HEK293 (cell line): ENCODE measurements at regions not wholly inside any gene's neighbourhood (a gene's known extent, or its start where the extent isn't known, plus 50 kb on each side); places are given as distances from the start of the nearest gene placed in this dataset.
A peak's percentile ranks its signal among the peaks of the same experiment; 100 is the strongest.

Experiments used
- CTCF ChIA-PET: fragments of 350-600 bp; formaldehyde crosslinking; extraction: SDS; loops from one replicate; lab custom pipeline; 2021; ENCODE audit warnings: antibody characterized with exemption; lab: Yijun Ruan, JAX
- POLR2A ChIA-PET: fragments of 300-600 bp; formaldehyde crosslinking; extraction: SDS; loops from one replicate; lab custom pipeline; 2020; ENCODE audit warnings: antibody characterized with exemption, inconsistent platforms; lab: Yijun Ruan, JAX
- H3K27ac ChIP-seq: fragments of 200-500 bp; sonication (Bioruptor generic); 2 replicates; pipeline ENCODE4 v1.5.1; 2014; ENCODE audit warnings: low read depth, low read length, control low read depth, inconsistent platforms; ENCODE audit errors: extremely low read depth
- H3K36me3 ChIP-seq, 2 experiments: fragments of 200-500 bp in 1 of 2; sonication (Bioruptor generic) in 1 of 2; 1 replicate in 1 of 2; 2 replicates in 1 of 2; pipeline ENCODE4 v1.5.1; 2014 to 2017; ENCODE audit warnings: inconsistent platforms in 2 of 2, low read length in 2 of 2; ENCODE audit not compliant: control insufficient read depth in 2 of 2, insufficient read depth in 1 of 2
- H3K4me1 ChIP-seq: fragments of 200-500 bp; sonication (Bioruptor generic); 2 replicates; pipeline ENCODE4 v1.5.1; 2014; ENCODE audit warnings: mild to moderate bottlenecking, low read length, inconsistent platforms; ENCODE audit not compliant: control insufficient read depth, insufficient read depth
- H3K4me3 ChIP-seq: 2 replicates; pipeline ENCODE4 v1.5.1; 2011; ENCODE audit warnings: low read depth, mild to moderate bottlenecking, control low read depth, low read length, moderate library complexity
- H3K9me3 ChIP-seq: fragments of 200-500 bp; sonication (Bioruptor generic); 2 replicates; pipeline ENCODE4 v1.5.1; 2014; ENCODE audit warnings: low read depth, low read length, inconsistent platforms; ENCODE audit not compliant: control insufficient read depth, insufficient read depth
- BCL11A ChIP-seq: fragments of 450-650 bp; formaldehyde crosslinking; IDR thresholded peaks from 2 replicates; pipeline ENCODE4 v1.5.1; 2016; ENCODE audit warnings: low read depth, missing biosample characterization, missing genetic modification characterization
- FEZF1 ChIP-seq: fragments of 450-650 bp; formaldehyde crosslinking; IDR thresholded peaks from 2 replicates; pipeline ENCODE4 v1.5.1; 2016; ENCODE audit warnings: missing biosample characterization, missing genetic modification characterization
- KLF10 ChIP-seq: fragments of 450-650 bp; IDR thresholded peaks from 2 replicates; pipeline ENCODE4 v1.5.1; 2018; ENCODE audit warnings: missing biosample characterization, mild to moderate bottlenecking, missing genetic modification characterization
- MYNN ChIP-seq: fragments of 450-650 bp; formaldehyde crosslinking; IDR thresholded peaks from 2 replicates; pipeline ENCODE4 v1.5.1; 2016; ENCODE audit warnings: missing biosample characterization, missing genetic modification characterization, borderline replicate concordance
- OVOL3 ChIP-seq: fragments of 450-650 bp; formaldehyde crosslinking; IDR thresholded peaks from 2 replicates; pipeline ENCODE4 v1.5.1; 2016; ENCODE audit warnings: missing biosample characterization, missing genetic modification characterization
- SETDB1 ChIP-seq: IDR thresholded peaks from one replicate; pipeline ENCODE4 v1.6.1; 2017; ENCODE audit warnings: mild to moderate bottlenecking, low read length, moderate library complexity, mixed read lengths; ENCODE audit not compliant: insufficient read length
- TRIM28 ChIP-seq: IDR thresholded peaks from 2 replicates; pipeline ENCODE4 v1.6.1; 2011; ENCODE audit warnings: low read length, control low read depth, borderline replicate concordance
- YY1 ChIP-seq: fragments of 450-650 bp; formaldehyde crosslinking; IDR thresholded peaks from 2 replicates; pipeline ENCODE4 v1.5.1; 2018; ENCODE audit warnings: missing biosample characterization, missing genetic modification characterization
- ZFHX2 ChIP-seq: fragments of 450-650 bp; formaldehyde crosslinking; conservative IDR thresholded peaks from 2 replicates; pipeline ENCODE4 v1.5.1; 2016; ENCODE audit warnings: missing biosample characterization, missing genetic modification characterization
- ZFP37 ChIP-seq: fragments of 450-650 bp; formaldehyde crosslinking; IDR thresholded peaks from 2 replicates; pipeline ENCODE4 v1.5.1; 2016; ENCODE audit warnings: missing biosample characterization, missing genetic modification characterization
- ZFP41 ChIP-seq: fragments of 450-650 bp; formaldehyde crosslinking; IDR thresholded peaks from 2 replicates; pipeline ENCODE4 v1.5.1; 2016; ENCODE audit warnings: missing biosample characterization, missing genetic modification characterization, borderline replicate concordance
- ZNF114 ChIP-seq: fragments of 450-650 bp; formaldehyde crosslinking; IDR thresholded peaks from 2 replicates; pipeline ENCODE4 v1.5.0; 2017; ENCODE audit warnings: missing biosample characterization, missing genetic modification characterization
- ZNF132 ChIP-seq: fragments of 450-650 bp; formaldehyde crosslinking; IDR thresholded peaks from 2 replicates; pipeline ENCODE4 v1.5.1; 2017; ENCODE audit warnings: missing biosample characterization, missing genetic modification characterization, borderline replicate concordance
- ZNF211 ChIP-seq: fragments of 450-650 bp; formaldehyde crosslinking; IDR thresholded peaks from 2 replicates; pipeline ENCODE4 v1.5.1; 2016; ENCODE audit warnings: low read depth, missing biosample characterization, missing genetic modification characterization
- ZNF214 ChIP-seq: fragments of 450-650 bp; formaldehyde crosslinking; IDR thresholded peaks from 2 replicates; pipeline ENCODE4 v1.5.1; 2017; ENCODE audit warnings: missing biosample characterization, mild to moderate bottlenecking, missing genetic modification characterization, borderline replicate concordance
- ZNF223 ChIP-seq: fragments of 450-650 bp; formaldehyde crosslinking; IDR thresholded peaks from 2 replicates; pipeline ENCODE4 v1.5.1; 2016; ENCODE audit warnings: missing biosample characterization, missing genetic modification characterization
- ZNF23 ChIP-seq: fragments of 450-650 bp; formaldehyde crosslinking; IDR thresholded peaks from 2 replicates; pipeline ENCODE4 v1.5.1; 2016; ENCODE audit warnings: missing biosample characterization, missing genetic modification characterization, borderline replicate concordance
- ZNF24 ChIP-seq: fragments of 450-650 bp; formaldehyde crosslinking; IDR thresholded peaks from 2 replicates; pipeline ENCODE4 v1.5.1; 2016; ENCODE audit warnings: missing biosample characterization, missing genetic modification characterization
- ZNF248 ChIP-seq: fragments of 450-650 bp; formaldehyde crosslinking; IDR thresholded peaks from 2 replicates; pipeline ENCODE4 v1.5.1; 2017; ENCODE audit warnings: missing biosample characterization, missing genetic modification characterization
- ZNF302 ChIP-seq: fragments of 450-650 bp; formaldehyde crosslinking; IDR thresholded peaks from 2 replicates; pipeline ENCODE4 v1.5.1; 2016; ENCODE audit warnings: missing biosample characterization, missing genetic modification characterization, low read depth
- ZNF324 ChIP-seq: fragments of 450-650 bp; formaldehyde crosslinking; IDR thresholded peaks from 2 replicates; pipeline ENCODE4 v1.5.1; 2016; ENCODE audit warnings: missing biosample characterization, missing genetic modification characterization
- ZNF394 ChIP-seq: fragments of 450-650 bp; formaldehyde crosslinking; IDR thresholded peaks from 2 replicates; pipeline ENCODE4 v1.5.1; 2016; ENCODE audit warnings: missing biosample characterization, missing genetic modification characterization, mild to moderate bottlenecking, moderate library complexity, borderline replicate concordance
- ZNF423 ChIP-seq: fragments of 450-650 bp; formaldehyde crosslinking; IDR thresholded peaks from 2 replicates; pipeline ENCODE4 v1.5.1; 2016; ENCODE audit warnings: missing biosample characterization, missing genetic modification characterization
- ZNF549 ChIP-seq: fragments of 450-650 bp; IDR thresholded peaks from 2 replicates; pipeline ENCODE4 v1.5.1; 2018; ENCODE audit warnings: missing biosample characterization, missing genetic modification characterization, mild to moderate bottlenecking, inconsistent platforms, moderate library complexity
- ZNF596 ChIP-seq: fragments of 450-650 bp; IDR thresholded peaks from 2 replicates; pipeline ENCODE4 v1.5.0; 2018; ENCODE audit warnings: missing biosample characterization, mild to moderate bottlenecking, missing genetic modification characterization, moderate library complexity
- ZNF610 ChIP-seq: fragments of 450-650 bp; formaldehyde crosslinking; IDR thresholded peaks from 2 replicates; pipeline ENCODE4 v1.5.1; 2016; ENCODE audit warnings: missing biosample characterization, missing genetic modification characterization, borderline replicate concordance
- ZNF664 ChIP-seq: fragments of 450-650 bp; formaldehyde crosslinking; IDR thresholded peaks from 2 replicates; pipeline ENCODE4 v1.5.1; 2016; ENCODE audit warnings: missing biosample characterization, missing genetic modification characterization
- ZNF792 ChIP-seq: fragments of 450-650 bp; formaldehyde crosslinking; IDR thresholded peaks from 2 replicates; pipeline ENCODE4 v1.5.1; 2016; ENCODE audit warnings: missing biosample characterization, missing genetic modification characterization
- ZNF830 ChIP-seq: fragments of 450-650 bp; IDR thresholded peaks from 2 replicates; pipeline ENCODE4 v1.5.0; 2018; ENCODE audit warnings: missing biosample characterization, missing genetic modification characterization, low read depth, mild to moderate bottlenecking, moderate library complexity
- ZXDB ChIP-seq: fragments of 450-650 bp; formaldehyde crosslinking; IDR thresholded peaks from 2 replicates; pipeline ENCODE4 v1.5.1; 2016; ENCODE audit warnings: missing biosample characterization, missing genetic modification characterization
- TF ChIP-seq, protein P1 (sequence below): fragments of 450-650 bp; formaldehyde crosslinking; IDR thresholded peaks from 2 replicates; pipeline ENCODE4 v1.5.1; 2016; ENCODE audit warnings: missing biosample characterization, missing genetic modification characterization, low read depth
- TF ChIP-seq, protein P2 (sequence below): fragments of 450-650 bp; formaldehyde crosslinking; IDR thresholded peaks from 2 replicates; pipeline ENCODE4 v1.5.1; 2016; ENCODE audit warnings: missing biosample characterization, missing genetic modification characterization
- TF ChIP-seq, protein P3 (sequence below): fragments of 450-650 bp; formaldehyde crosslinking; IDR thresholded peaks from 2 replicates; pipeline ENCODE4 v1.5.1; 2016; ENCODE audit warnings: missing biosample characterization, missing genetic modification characterization

DNA sequence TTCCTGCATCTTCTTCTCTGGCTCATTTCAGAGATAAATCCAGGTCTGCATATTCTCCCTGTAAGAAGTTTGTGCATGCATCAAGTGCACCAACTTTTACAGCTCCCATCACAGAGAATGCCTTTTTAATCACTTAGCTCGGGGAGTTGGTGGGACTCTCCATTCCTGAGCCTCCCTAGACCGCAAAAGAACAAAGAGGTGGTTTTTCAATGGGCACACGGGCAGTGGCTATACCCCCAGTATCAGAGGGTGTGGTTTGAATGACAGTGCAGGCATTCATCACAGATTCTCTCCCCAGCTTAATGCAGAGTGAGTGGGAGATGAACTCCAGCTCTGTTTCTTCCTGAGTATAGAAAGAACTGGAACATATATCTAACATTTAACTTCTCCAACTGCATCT is 264.7 kb upstream of the NR4A3 start:
- H3K4me1 ChIP-seq, result no peaks in the 10 kb centered on the region
- H3K27ac ChIP-seq, result no peak overlapping the region
- no peaks in the 10 kb centered on the region for H3K36me3 ChIP-seq
- ChIA-PET POLR2A (no interaction called here), CTCF (no interaction called here)
- TF ChIP-seq ZNF610 (tag by site-specific recombination), result no peak
- no peak for TF ChIP-seq ZNF596 (tag by site-specific recombination)
- no peak for TF ChIP-seq ZXDB
- no peak for TF ChIP-seq ZFP41 (tag by site-specific recombination)
- no peak for TF ChIP-seq ZNF302 (tag by site-specific recombination)
- no peak for TF ChIP-seq ZNF549 (tag by site-specific recombination)
- TF ChIP-seq ZNF830 (tag by site-specific recombination), result no peak
- TF ChIP-seq ZNF248 (tag by site-specific recombination), result no peak
- TF ChIP-seq ZNF423, result no peak
- no peak for TF ChIP-seq BCL11A (tag by site-specific recombination)
- no peak for TF ChIP-seq ZNF23 (tag by site-specific recombination)
- TF ChIP-seq OVOL3, result no peak
- TF ChIP-seq ZNF223, result no peak
- no peak for TF ChIP-seq MYNN (tag by site-specific recombination)
- TF ChIP-seq ZNF214 (tag by site-specific recombination), result no peak
- no peak for TF ChIP-seq ZNF664 (tag by site-specific recombination)
- TF ChIP-seq, protein P1, sequence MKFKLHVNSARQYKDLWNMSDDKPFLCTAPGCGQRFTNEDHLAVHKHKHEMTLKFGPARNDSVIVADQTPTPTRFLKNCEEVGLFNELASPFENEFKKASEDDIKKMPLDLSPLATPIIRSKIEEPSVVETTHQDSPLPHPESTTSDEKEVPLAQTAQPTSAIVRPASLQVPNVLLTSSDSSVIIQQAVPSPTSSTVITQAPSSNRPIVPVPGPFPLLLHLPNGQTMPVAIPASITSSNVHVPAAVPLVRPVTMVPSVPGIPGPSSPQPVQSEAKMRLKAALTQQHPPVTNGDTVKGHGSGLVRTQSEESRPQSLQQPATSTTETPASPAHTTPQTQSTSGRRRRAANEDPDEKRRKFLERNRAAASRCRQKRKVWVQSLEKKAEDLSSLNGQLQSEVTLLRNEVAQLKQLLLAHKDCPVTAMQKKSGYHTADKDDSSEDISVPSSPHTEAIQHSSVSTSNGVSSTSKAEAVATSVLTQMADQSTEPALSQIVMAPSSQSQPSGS, result no peak
- no peak for TF ChIP-seq ZNF24 (tag by site-specific recombination)
- TF ChIP-seq ZNF394 (tag by site-specific recombination), result no peak
- no peak for TF ChIP-seq ZFP37 (tag by site-specific recombination)
- no peak overlapping the region for H3K4me3 ChIP-seq
- no peaks in the 10 kb centered on the region for H3K9me3 ChIP-seq

DNA sequence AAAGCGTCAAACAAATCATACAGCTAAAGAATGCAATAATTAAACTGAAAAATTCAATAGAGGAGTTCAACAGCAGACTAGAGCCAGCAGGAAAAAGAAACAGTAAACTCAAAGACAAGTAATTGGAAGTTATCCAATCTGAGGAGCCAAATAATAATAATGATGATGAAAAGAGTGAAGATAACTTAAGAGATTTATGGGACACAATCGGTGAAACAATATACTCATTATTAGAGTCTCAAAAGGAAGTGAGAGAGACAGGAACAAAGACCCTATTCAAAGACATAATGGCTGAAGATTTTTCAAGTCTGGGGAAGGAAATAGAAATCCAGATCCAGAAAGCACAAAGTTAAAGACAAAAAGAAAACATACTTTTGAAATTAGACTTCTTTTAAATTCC is 263.9 kb upstream of the NR4A3 start:
- Histone ChIP-seq H3K4me1 (no peaks in the 10 kb centered on the region), H3K36me3 (no peaks in the 10 kb centered on the region), H3K9me3 (no peaks in the 10 kb centered on the region), H3K27ac (no peak overlapping the region), H3K4me3 (no peak overlapping the region)
- CTCF ChIA-PET, result no interaction called here
- POLR2A ChIA-PET, result no interaction called here
- TF ChIP-seq TRIM28, result 0 out of 2 replicates have a peak, but pooled peaks have one; percentile 30
- TF ChIP-seq ZFHX2 (tag by site-specific recombination), result no peak
- peak; percentile 78 for TF ChIP-seq SETDB1

DNA sequence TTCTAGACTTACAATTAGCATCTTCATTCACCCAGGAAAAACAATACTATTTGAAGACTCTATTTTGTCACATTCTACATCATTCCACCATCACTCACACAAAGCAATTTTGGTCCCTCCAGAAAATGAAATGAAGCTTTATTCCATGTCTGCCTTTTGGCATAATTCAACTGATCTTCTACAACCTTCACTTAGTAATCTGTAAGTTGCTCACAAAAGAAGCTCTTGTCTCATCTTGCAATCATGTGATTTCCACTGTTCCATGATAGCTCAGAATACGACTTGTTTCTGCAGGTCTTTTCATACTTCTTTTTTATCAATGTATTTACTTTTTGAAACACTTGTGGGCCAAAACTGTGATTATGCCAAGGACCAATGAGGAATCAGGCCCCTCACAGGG is 261.9 kb upstream of the NR4A3 start:
- POLR2A ChIA-PET, result no interaction called here
- Histone ChIP-seq H3K4me3 (no peak overlapping the region), H3K36me3 (no peaks in the 10 kb centered on the region), H3K27ac (no peak overlapping the region), H3K4me1 (no peaks in the 10 kb centered on the region), H3K9me3 (no peaks in the 10 kb centered on the region)
- CTCF ChIA-PET, result no interaction called here
- TF ChIP-seq, protein P2, sequence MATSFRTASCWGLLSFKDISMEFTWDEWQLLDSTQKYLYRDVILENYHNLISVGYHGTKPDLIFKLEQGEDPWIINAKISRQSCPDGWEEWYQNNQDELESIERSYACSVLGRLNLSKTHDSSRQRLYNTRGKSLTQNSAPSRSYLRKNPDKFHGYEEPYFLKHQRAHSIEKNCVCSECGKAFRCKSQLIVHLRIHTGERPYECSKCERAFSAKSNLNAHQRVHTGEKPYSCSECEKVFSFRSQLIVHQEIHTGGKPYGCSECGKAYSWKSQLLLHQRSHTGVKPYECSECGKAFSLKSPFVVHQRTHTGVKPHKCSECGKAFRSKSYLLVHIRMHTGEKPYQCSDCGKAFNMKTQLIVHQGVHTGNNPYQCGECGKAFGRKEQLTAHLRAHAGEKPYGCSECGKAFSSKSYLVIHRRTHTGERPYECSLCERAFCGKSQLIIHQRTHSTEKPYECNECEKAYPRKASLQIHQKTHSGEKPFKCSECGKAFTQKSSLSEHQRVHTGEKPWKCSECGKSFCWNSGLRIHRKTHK (tag by site-specific recombination), result no peak
- TF ChIP-seq FEZF1, result no peak
- no peak for TF ChIP-seq ZNF114 (tag by site-specific recombination)
- no peak for TF ChIP-seq ZNF211 (tag by site-specific recombination)
- no peak for TF ChIP-seq BCL11A (tag by site-specific recombination)
- TF ChIP-seq ZNF792 (tag by site-specific recombination), result no peak
- TF ChIP-seq KLF10 (tag by site-specific recombination), result no peak
- TF ChIP-seq YY1 (tag by site-specific recombination), result no peak
- TF ChIP-seq ZNF324, result no peak
- TF ChIP-seq, protein P3, sequence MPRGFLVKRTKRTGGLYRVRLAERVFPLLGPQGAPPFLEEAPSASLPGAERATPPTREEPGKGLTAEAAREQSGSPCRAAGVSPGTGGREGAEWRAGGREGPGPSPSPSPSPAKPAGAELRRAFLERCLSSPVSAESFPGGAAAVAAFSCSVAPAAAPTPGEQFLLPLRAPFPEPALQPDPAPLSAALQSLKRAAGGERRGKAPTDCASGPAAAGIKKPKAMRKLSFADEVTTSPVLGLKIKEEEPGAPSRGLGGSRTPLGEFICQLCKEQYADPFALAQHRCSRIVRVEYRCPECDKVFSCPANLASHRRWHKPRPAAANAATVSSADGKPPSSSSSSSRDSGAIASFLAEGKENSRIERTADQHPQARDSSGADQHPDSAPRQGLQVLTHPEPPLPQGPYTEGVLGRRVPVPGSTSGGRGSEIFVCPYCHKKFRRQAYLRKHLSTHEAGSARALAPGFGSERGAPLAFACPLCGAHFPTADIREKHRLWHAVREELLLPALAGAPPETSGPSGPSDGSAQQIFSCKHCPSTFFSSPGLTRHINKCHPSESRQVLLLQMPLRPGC, result no peak
- TF ChIP-seq ZNF132 (tag by site-specific recombination), result no peak
